ENCODE measurements at regions not wholly inside any gene's neighbourhood (a gene's known extent, or its start where the extent isn't known, plus 50 kb on each side); places are given as distances from the start of the nearest gene placed in this dataset.

DNA sequence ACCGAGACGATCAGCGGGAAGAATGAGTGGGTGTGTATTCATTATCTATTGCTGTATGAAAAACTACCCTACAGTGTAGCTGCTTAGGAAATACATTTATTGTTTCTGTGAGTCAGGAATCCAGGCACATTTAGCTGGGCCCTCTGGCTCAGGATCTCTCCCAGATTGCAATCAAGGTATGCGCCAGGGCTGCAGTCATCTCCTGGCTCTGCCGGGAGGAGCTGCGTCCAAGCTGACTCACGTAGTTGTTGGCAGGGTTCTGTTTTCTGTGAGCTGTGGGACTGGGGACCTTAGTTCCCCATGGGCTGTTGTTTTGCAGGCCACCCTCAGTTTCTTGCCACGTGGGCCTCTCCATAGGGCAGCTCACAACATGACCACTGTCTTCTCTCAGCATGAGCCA is 68.2 kb upstream of the FUCA2 start (continued):
- no peak for TF ChIP-seq CTBP2 (IDR thresholded peaks at IDR 0.05; ENCODE audit: borderline replicate concordance, insufficient read depth, insufficient read length, low read length)
- TF ChIP-seq SP2 (IDR thresholded peaks at IDR 0.05; ENCODE audit: low read length): no peak
- TF ChIP-seq GTF2F1 (IDR thresholded peaks at IDR 0.05; ENCODE audit: borderline replicate concordance, low read depth, low read length): no peak
- no peak for TF ChIP-seq CHD2 (IDR thresholded peaks at IDR 0.05; ENCODE audit: low read length)
- TF ChIP-seq BCL11A (IDR thresholded peaks at IDR 0.05; ENCODE audit: low read depth in 2 of 2, low read length in 2 of 2): no peak
- TF ChIP-seq CBX8 (IDR thresholded peaks at IDR 0.05; ENCODE audit: borderline replicate concordance, low read depth, low read length): no peak

Data from H1 (cell line).